Prostate gland (tissue), 2 donors: ENCODE measurements at regions not wholly inside any gene's neighbourhood (a gene's known extent, or its start where the extent isn't known, plus 50 kb on each side); places are given as distances from the start of the nearest gene placed in this dataset.

ENCODE experiments used
- CTCF ChIP-seq, 4 experiments: fragments of 200-600 bp in 2 of 4; fragments of 450-650 bp in 2 of 4; sonication (generic) in 2 of 4; IDR thresholded peaks; 1 replicate in 3 of 4; 2 replicates in 1 of 4; pipeline ENCODE4 v1.5.1; 2016 to 2019; ENCODE audit warnings: antibody characterized with exemption in 4 of 4, mild to moderate bottlenecking in 2 of 4, moderate library complexity in 2 of 4
- POLR2A ChIP-seq: fragments of 450-650 bp; IDR thresholded peaks from one replicate; pipeline ENCODE4 v1.6.1; 2016; ENCODE audit warnings: antibody characterized with exemption, mild to moderate bottlenecking
- POLR2AphosphoS5 ChIP-seq: sonication (generic); formaldehyde crosslinking; IDR thresholded peaks from one replicate; pipeline ENCODE4 v1.6.1; 2017; ENCODE audit warnings: antibody characterized with exemption

- no peak for TF ChIP-seq POLR2A
- no peak for TF ChIP-seq CTCF (IDR thresholded peaks at IDR 0.05)
- TF ChIP-seq POLR2AphosphoS5: no peak
Observed at GRCh38 chr21:35831230-35831629, 229.1 kb downstream of the SETD4 start.
